Posterior vena cava (tissue), 2 donors: ENCODE measurements at regions not wholly inside any gene's neighbourhood (a gene's known extent, or its start where the extent isn't known, plus 50 kb on each side); places are given as distances from the start of the nearest gene placed in this dataset.
"Not testable (repeated sequence)": the region's sequence is repeated elsewhere in the genome, so short reads cannot be mapped to it uniquely, and the experiment has no call there.

ENCODE experiments used
- DNase-seq: peaks from one replicate; pipeline ENCODE4 v3.0.0-alpha.2; 2020; ENCODE audit warnings: low spot score
- intact Hi-C, 2 donors: fragments of 100-400 bp; cut with DNase I; formaldehyde crosslinking; loops; one replicate each; pipeline versions ENCODE4 v1.14.1 to v1.14.2; 2022 to 2023
- donor health status: DM: yes; HTN: yes; CAD: no.
- donor health status: DM: yes; HTN: yes; CAD: no.

DNA sequence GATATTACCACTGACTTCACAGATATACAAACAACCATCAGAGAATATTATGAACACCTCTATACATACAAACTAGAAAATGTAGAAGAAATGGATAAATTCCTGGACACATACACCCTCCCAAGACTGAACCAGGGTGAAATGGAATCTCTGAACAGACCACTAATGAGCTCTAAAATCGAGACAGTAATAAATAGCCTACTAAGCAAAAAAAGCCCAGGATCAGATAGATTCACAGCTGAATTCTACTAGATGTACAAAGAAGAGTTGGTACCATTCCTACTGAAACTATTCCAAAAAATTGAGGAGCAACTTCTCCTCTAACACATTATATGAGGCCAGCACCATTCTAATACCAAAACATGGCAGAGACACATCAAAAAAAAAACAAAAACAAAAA lies 837.7 kb downstream of the FSCB start:
- intact Hi-C loops, result no loop called here
- no peak for DNase-seq

DNA sequence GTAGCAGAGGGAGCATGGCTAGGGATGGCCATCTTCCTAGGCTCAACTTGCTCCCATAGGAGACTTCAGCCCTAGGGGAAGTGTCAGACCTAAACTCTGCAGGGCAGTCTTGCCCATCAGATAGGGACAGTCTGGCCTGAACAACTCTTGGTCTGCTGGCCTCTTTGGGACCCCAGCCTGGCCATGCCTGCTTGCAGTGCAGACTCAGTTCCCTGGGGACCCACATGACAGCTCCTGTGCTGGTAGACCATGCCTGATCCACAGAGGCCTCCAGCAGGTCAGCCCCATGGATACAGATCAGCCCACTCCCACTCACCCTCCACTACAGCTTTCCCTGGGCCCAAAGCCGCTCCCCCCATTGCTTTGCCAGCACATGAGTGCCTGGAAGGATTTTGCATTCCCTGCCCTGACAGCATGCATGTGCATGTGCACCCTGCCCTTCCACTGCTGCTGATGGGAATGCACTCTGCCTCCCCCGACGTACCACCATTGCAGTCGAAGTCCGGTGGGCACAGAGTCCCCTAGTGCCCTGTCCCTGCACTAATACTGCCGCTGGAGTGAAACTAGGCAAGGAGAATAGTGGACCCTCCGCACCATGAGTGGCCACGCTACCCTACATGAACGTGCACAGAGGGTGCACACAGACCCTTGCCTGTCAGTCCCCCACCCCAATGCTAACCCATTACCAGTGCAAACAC lies 841.4 kb downstream of the FSCB start:
- peak; percentile 55 for DNase-seq
- intact Hi-C loops, result no loop called here

GRCh38 chr14:43655194-43655593 lies 851.9 kb downstream of the FSCB start:
- intact Hi-C loops, DNase-seq: not testable (repeated sequence)

DNA sequence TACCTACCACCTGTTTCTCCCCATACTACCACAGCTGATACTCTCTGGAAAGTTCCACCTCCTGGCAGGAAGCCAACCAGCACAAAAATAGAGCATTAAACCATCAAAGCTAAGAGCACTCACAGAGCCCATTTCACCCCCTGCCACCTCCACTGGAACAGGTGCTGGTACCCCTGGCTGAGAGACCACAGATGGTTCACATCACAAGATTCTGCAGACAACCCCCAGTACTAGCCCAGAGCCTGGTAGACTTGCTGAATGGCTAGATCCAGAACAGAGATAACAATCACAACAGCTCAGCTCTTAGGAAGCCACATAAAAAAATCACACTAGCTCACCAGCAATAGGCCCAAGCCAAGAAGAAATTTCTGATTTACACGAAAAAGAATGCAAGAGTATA lies 855.2 kb downstream of the FSCB start:
- DNase-seq, result no peak
- intact Hi-C loops, result no loop called here

DNA sequence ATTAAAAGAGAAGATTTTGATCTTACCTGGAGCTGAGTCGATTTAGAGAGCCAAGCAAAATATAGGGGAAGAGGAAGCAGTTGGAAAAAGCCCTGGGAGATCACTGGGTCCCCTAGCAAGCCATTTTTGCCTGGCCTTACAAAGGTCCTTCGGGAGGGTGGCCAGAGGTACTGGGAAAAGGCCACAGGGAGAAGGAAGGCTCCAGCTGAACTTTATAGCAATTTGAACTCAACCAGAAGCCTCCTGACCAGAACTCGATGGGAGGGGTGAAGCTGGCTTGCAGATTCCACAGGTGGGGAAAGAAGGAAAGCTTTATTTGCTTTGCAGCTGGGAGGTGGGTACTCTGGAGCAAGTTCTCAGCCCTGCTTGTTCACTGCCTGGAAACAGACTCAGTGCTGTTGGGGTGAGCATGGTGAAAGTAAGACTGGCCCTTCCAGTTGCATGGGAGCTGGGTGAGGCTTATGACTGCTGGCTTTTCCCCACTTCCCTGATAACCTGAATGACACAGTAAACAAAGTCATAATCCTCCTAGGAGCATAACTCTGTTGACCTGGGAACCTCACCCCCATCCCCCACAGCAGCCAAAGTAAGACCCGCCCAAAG lies 855.8 kb downstream of the FSCB start:
- DNase-seq, result no peak
- intact Hi-C loops, result no loop called here

DNA sequence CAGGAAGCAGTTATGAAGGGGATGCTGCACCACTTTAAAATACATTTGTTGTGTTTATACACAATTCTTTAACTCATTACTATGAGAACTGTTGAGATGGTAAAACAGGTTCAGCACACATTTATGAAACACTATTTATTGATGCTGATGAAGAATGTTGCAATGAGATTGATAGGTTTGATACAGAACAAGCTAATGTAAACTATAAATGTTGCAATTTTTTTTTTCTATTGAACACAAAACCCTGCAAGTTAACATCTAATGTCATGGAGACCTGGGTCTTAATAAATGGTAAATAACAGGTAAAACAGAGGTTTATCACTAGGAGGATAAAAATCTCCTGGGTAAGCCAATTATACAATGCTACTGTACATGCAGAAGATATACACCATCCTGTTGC lies 857.6 kb downstream of the FSCB start:
- no peak for DNase-seq
- intact Hi-C loops, result no loop called here

GRCh38 chr14:43647302-43647701 lies 859.8 kb downstream of the FSCB start:
- intact Hi-C loops, result no loop called here
- DNase-seq, result no peak

DNA sequence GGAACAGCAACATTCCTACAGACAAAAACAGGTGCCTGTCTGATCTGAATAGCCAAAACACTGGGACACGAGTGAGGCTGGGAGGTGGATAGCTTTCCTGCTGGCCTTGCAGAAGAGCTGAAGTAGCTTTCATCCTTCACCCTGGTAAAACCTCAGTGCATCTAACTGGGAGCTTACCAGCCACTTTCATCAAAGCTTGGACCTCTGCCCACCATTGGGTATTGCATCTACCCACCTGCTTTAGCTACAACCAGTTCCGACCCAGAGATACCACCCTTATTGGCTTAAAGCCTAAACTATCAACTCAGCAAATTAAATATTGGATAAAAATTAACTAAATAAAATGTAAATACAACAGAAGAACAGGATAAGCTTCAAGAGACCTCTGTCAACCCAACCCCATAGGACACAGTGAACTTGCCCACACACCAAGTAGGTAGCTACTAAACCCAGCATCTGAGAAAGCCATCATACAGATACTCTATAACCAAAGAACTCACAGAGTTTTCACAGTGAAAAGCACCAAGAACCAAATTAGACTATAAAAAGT lies 866.3 kb downstream of the FSCB start:
- no peak for DNase-seq
- intact Hi-C loops, result no loop called here

GRCh38 chr14:43625294-43625693 lies 881.8 kb downstream of the FSCB start:
- intact Hi-C loops, result no loop called here

DNA sequence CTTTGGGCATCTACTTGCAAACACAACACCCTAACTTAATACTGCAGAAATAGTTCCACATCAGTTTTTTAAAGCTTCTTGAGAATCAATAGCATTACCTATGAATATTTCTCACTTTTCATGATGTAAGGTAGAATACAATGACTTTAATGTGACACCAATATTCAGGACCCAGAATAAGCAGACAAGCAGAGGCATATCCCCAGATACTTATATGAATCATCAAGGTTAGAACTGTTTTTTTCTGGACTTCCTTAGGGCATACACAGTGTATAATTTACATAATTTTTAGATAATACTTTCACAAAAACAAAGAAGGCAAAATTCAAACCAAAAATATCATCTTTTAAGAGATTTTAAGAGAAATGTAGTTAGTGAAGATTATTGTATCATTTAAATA lies 885.8 kb downstream of the FSCB start:
- DNase-seq, result no peak
- intact Hi-C loops, result no loop called here

More at GRCh38 chr14:43625294-43625693, 881.8 kb downstream of the FSCB start:
- DNase-seq, result no peak

DNA sequence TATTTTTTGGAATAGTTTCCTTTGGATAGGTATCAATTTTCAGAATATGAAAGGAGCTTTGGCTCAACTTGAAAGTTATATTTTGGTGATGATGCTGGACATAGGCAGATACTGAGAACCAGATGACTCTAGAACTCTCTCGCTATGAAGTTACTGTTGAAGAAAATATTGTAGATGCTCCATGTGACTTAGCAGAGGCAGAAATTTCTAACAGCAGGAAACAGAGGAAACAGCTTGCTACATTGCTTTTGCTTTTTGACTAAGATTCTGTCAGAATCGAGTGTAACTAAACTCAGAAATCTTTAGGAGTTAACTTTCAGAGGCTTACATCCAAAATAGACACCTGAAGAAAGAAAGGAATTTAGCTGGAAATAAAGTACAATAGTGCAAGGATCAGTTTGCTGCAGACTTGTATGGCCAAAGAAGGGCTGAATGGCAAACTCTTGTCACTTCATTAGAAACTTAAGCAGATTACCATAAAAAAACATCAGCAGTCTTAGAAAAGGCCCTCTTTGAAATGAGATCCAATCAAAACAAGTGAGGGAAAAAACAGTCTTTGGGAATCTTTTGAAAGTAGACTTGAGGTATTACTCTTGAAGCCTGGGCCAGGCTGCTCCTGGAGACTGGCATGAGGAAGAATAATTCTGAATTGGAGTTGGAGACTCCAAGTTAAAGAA lies 911.8 kb downstream of the FSCB start:
- DNase-seq, result no peak
- intact Hi-C loops, result loop anchor here in 1 of 2 donors (5.0 kb wide), 1 partner anchor 498 kb away; no protein-coding TSS in a partner anchor

GRCh38 chr14:43591776-43592175 lies 915.3 kb downstream of the FSCB start:
- intact Hi-C loops, result no loop called here
- no peak for DNase-seq

- intact Hi-C loops, result no loop called here
- no peak for DNase-seq
These were observed 919.9 kb downstream of the FSCB start for GRCh38 chr14:43587183-43587582.

- intact Hi-C loops, result no loop called here
These were observed 927.4 kb downstream of the FSCB start for GRCh38 chr14:43579671-43580070.

GRCh38 chr14:43568022-43568421 lies 939.1 kb downstream of the FSCB start:
- no peak for DNase-seq
- intact Hi-C loops, result no loop called here

More at GRCh38 chr14:43579671-43580070, 927.4 kb downstream of the FSCB start:
- no peak for DNase-seq

- intact Hi-C loops, result no loop called here
- no peak for DNase-seq
These were observed 958.7 kb downstream of the FSCB start for GRCh38 chr14:43548368-43548767.

- intact Hi-C loops, DNase-seq: not testable (repeated sequence)
These were observed 959.5 kb downstream of the FSCB start for GRCh38 chr14:43547596-43547995.

DNA sequence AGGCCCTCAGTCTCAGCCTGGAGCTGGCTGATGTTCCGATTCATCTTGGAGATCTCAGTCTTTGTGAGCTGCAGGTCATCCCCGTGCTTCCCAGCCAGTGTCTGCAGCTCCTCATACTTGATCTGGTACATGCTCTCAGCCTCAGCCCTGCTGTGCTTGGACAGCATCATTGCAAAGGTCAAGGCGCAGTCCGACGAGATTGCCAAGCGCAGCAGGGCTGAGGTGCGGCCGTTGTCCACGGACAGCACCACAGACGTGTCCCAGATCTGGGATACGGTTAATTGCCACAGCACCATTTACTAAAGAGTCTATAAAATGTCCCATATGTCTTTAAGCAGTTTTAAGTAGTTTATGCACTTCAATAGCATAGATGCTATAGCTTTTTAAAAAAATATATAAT lies 965.7 kb downstream of the FSCB start:
- no peak for DNase-seq

GRCh38 chr14:43540948-43541347 lies 966.1 kb downstream of the FSCB start:
- intact Hi-C loops, result no loop called here
- DNase-seq, result no peak

More for the DNA sequence above, 965.7 kb downstream of the FSCB start:
- intact Hi-C loops, result no loop called here

DNA sequence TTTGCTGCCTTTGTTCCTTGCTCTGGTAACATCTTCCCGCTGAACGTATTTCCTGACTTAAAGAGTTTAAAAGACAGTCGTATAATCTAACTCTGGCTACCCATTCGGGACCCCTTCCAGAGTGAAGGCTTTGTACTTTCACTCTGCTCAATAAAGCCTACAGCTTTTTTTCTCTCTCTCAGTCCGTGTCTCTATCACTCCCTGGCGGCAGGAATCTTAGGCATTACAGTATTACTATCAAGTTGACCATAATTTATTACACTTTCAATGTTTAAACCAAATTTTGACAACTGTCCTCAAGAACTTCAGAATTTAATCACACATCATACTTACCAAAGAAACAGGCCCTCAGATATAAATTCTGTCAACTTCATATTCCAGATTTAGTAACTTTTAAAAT lies 967.9 kb downstream of the FSCB start:
- DNase-seq, result no peak
- intact Hi-C loops, result no loop called here
